Right lobe of liver (tissue), 6 donors: ENCODE measurements at regions not wholly inside any gene's neighbourhood (a gene's known extent, or its start where the extent isn't known, plus 50 kb on each side); places are given as distances from the start of the nearest gene placed in this dataset.

Source experiments
- ATAC-seq, 4 donors: fragments of 200-7000 bp; cut with Tn5 transposase; one replicate each; pipeline ENCODE4 v1.9.1; 2020; ENCODE audit warnings: mild to moderate bottlenecking in 4 of 4, moderate library complexity in 4 of 4
- DNase-seq, 3 donors: peaks; one replicate each; pipeline ENCODE4 v3.0.0-alpha.2; 2020
- H3K27ac ChIP-seq, 3 donors: fragments of 200-600 bp; one replicate each; pipeline ENCODE4 v1.8.0; 2022
- H3K27me3 ChIP-seq, 2 donors: fragments of 200-600 bp; one replicate each; pipeline ENCODE4 v1.8.0; 2022
- H3K36me3 ChIP-seq, 4 donors: fragments of 200-600 bp; sonication (generic) in 1 of 4; one replicate each; pipeline versions ENCODE4 v1.5.1 to v1.8.0; 2017 to 2022; ENCODE audit warnings: control low read depth in 1 of 4
- H3K4me1 ChIP-seq, 4 donors: fragments of 200-600 bp; sonication (generic) in 1 of 4; one replicate each; pipeline versions ENCODE4 v1.5.1 to v1.8.0; 2017 to 2022; ENCODE audit warnings: control low read depth in 1 of 4
- H3K4me3 ChIP-seq, 3 donors: fragments of 200-600 bp; one replicate each; pipeline ENCODE4 v1.8.0; 2022
- H3K9me3 ChIP-seq, 4 donors: fragments of 200-600 bp; sonication (generic) in 1 of 4; one replicate each; pipeline versions ENCODE4 v1.5.1 to v1.8.0; 2017 to 2022; ENCODE audit warnings: control low read depth in 1 of 4
- CTCF ChIP-seq, 4 donors: fragments of 200-600 bp in 3 of 4; fragments of 450-650 bp in 1 of 4; IDR thresholded peaks; one replicate each; pipeline versions ENCODE4 v1.5.1 to v1.8.0; 2016 to 2022; ENCODE audit warnings: antibody characterized with exemption in 4 of 4, mild to moderate bottlenecking in 2 of 4
- POLR2A ChIP-seq: fragments of 450-650 bp; IDR thresholded peaks from one replicate; pipeline ENCODE4 v1.6.1; 2017; ENCODE audit warnings: antibody characterized with exemption, mild to moderate bottlenecking
- WGBS: methylation state at CpG from one replicate; pipeline ENCODE4 v1.1.6; 2018; ENCODE audit warnings: low coverage, low lambda C conversion rate; ENCODE audit not compliant: insufficient coverage; ENCODE audit errors: missing lambda C conversion rate; 5-methylcytosine and 5-hydroxymethylcytosine counted together
- intact Hi-C, 2 donors: fragments of 100-400 bp; cut with DNase I; formaldehyde crosslinking; loops; one replicate each; pipeline versions ENCODE4 v1.11.2 to v1.14.1; 2022
- donor health status: DM: no; HTN: yes; CAD: no.
- donor health status: DM: no; HTN: no; CAD: no.
- donor health status: DM: no; HTN: no; CAD: no.
- donor health status: DM: no; HTN: yes; CAD: no.
- donor health status: DM: no; HTN: yes; CAD: no.

- TF ChIP-seq POLR2A (no peak), CTCF (IDR thresholded peaks at IDR 0.05) (no peak)
- Histone ChIP-seq H3K9me3 (no peaks in the 10 kb centered on the region), H3K36me3 (no peaks in the 10 kb centered on the region), H3K27ac (no peak overlapping the region), H3K4me3 (no peak overlapping the region), H3K27me3 (no peaks in the 10 kb centered on the region), H3K4me1 (no peaks in the 10 kb centered on the region)
- WGBS, result 53% methylated on average over 4 of the region's 4 CpGs
- intact Hi-C loops, result no loop called here
- no peak for ATAC-seq
- no peak for DNase-seq
Observed at GRCh38 chr16:7278636-7279035, 54.0 kb upstream of the RBFOX1 start.

- H3K9me3 ChIP-seq, result no peaks in the 10 kb centered on the region
- no peak overlapping the region for H3K4me3 ChIP-seq
- ATAC-seq, result no peak
- H3K27me3 ChIP-seq, result no peaks in the 10 kb centered on the region
- H3K36me3 ChIP-seq, result no peaks in the 10 kb centered on the region
- no peak for DNase-seq
- no peak overlapping the region for H3K27ac ChIP-seq
- no peaks in the 10 kb centered on the region for H3K4me1 ChIP-seq
- WGBS, result 44% methylated on average over 4 of the region's 4 CpGs
- TF ChIP-seq CTCF (IDR thresholded peaks at IDR 0.05), result no peak
- no peak for TF ChIP-seq POLR2A
- intact Hi-C loops, result no loop called here
Observed at GRCh38 chr16:7272567-7273158, 60.0 kb upstream of the RBFOX1 start.

GRCh38 chr16:7271486-7271885 lies 61.2 kb upstream of the RBFOX1 start:
- DNase-seq (no peak), ATAC-seq (no peak)
- H3K27ac ChIP-seq, result no peak overlapping the region
- TF ChIP-seq POLR2A, result no peak
- no peak for TF ChIP-seq CTCF (IDR thresholded peaks at IDR 0.05)
- no peaks in the 10 kb centered on the region for H3K9me3 ChIP-seq
- H3K4me1 ChIP-seq, result no peaks in the 10 kb centered on the region
- no peak overlapping the region for H3K4me3 ChIP-seq
- no peaks in the 10 kb centered on the region for H3K27me3 ChIP-seq
- 46% methylated on average over 5 of the region's 5 CpGs for WGBS
- intact Hi-C loops, result no loop called here
- H3K36me3 ChIP-seq, result no peaks in the 10 kb centered on the region

- H3K9me3 ChIP-seq, result no peaks in the 10 kb centered on the region
- no peak overlapping the region for H3K27ac ChIP-seq
- ATAC-seq (no peak), DNase-seq (no peak)
- H3K4me3 ChIP-seq, result no peak overlapping the region
- no peaks in the 10 kb centered on the region for H3K36me3 ChIP-seq
- intact Hi-C loops, result no loop called here
- TF ChIP-seq CTCF (IDR thresholded peaks at IDR 0.05) (no peak), POLR2A (no peak)
- no peaks in the 10 kb centered on the region for H3K27me3 ChIP-seq
- H3K4me1 ChIP-seq, result no peaks in the 10 kb centered on the region
- 70% methylated on average over 3 of the region's 3 CpGs for WGBS
Observed at GRCh38 chr16:7270823-7271222, 61.8 kb upstream of the RBFOX1 start.

- ATAC-seq (no peak), DNase-seq (no peak)
- Histone ChIP-seq H3K4me1 (no peaks in the 10 kb centered on the region), H3K4me3 (no peak overlapping the region), H3K36me3 (no peaks in the 10 kb centered on the region), H3K9me3 (no peaks in the 10 kb centered on the region), H3K27me3 (no peaks in the 10 kb centered on the region), H3K27ac (no peak overlapping the region)
- 27% methylated on average over 4 of the region's 4 CpGs for WGBS
- intact Hi-C loops, result no loop called here
- TF ChIP-seq POLR2A (no peak), CTCF (IDR thresholded peaks at IDR 0.05) (no peak)
Observed at GRCh38 chr16:7270006-7270405, 62.6 kb upstream of the RBFOX1 start.
